ENCODE measurements at regions not wholly inside any gene's neighbourhood (a gene's known extent, or its start where the extent isn't known, plus 50 kb on each side); places are given as distances from the start of the nearest gene placed in this dataset.

DNA sequence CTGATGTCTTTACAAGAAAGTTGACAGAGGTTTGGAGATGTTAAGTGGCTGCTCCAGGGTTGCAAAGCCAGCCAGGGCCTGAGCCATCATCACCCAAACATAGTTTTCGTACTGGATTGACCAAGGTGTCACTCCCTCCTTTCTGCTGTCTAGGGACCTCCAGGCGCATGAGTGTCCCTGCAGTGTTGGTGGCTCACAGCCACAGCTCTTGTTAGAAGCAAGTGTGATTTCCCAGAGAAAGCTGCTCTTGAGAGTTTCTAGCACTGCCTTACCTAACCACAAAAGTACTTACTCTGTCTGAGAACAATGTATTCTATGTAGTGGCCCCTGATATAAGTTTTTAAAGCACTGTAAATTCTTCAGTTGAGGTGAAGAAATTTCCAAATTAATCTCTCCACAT is 144.1 kb downstream of the SOX2 start:
- TF ChIP-seq GABPA (IDR thresholded peaks at IDR 0.05 in 1 of 2, conservative IDR thresholded peaks at IDR 0.05 in 1 of 2) = no peak
- no peak for TF ChIP-seq TAF1 (conservative IDR thresholded peaks at IDR 0.05)
- TF ChIP-seq, protein P1, sequence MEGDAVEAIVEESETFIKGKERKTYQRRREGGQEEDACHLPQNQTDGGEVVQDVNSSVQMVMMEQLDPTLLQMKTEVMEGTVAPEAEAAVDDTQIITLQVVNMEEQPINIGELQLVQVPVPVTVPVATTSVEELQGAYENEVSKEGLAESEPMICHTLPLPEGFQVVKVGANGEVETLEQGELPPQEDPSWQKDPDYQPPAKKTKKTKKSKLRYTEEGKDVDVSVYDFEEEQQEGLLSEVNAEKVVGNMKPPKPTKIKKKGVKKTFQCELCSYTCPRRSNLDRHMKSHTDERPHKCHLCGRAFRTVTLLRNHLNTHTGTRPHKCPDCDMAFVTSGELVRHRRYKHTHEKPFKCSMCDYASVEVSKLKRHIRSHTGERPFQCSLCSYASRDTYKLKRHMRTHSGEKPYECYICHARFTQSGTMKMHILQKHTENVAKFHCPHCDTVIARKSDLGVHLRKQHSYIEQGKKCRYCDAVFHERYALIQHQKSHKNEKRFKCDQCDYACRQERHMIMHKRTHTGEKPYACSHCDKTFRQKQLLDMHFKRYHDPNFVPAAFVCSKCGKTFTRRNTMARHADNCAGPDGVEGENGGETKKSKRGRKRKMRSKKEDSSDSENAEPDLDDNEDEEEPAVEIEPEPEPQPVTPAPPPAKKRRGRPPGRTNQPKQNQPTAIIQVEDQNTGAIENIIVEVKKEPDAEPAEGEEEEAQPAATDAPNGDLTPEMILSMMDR (IDR thresholded peaks at IDR 0.05; ENCODE audit: low read depth, low read length, missing input control) = no peak
- TF ChIP-seq EGR1 (IDR thresholded peaks at IDR 0.05; ENCODE audit: low read depth in 2 of 2) = no peak
- no peak for TF ChIP-seq SP1 (IDR thresholded peaks at IDR 0.05)
- TF ChIP-seq, protein P2, sequence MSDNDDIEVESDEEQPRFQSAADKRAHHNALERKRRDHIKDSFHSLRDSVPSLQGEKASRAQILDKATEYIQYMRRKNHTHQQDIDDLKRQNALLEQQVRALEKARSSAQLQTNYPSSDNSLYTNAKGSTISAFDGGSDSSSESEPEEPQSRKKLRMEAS (IDR thresholded peaks at IDR 0.05) = no peak
- TF ChIP-seq, protein P3, sequence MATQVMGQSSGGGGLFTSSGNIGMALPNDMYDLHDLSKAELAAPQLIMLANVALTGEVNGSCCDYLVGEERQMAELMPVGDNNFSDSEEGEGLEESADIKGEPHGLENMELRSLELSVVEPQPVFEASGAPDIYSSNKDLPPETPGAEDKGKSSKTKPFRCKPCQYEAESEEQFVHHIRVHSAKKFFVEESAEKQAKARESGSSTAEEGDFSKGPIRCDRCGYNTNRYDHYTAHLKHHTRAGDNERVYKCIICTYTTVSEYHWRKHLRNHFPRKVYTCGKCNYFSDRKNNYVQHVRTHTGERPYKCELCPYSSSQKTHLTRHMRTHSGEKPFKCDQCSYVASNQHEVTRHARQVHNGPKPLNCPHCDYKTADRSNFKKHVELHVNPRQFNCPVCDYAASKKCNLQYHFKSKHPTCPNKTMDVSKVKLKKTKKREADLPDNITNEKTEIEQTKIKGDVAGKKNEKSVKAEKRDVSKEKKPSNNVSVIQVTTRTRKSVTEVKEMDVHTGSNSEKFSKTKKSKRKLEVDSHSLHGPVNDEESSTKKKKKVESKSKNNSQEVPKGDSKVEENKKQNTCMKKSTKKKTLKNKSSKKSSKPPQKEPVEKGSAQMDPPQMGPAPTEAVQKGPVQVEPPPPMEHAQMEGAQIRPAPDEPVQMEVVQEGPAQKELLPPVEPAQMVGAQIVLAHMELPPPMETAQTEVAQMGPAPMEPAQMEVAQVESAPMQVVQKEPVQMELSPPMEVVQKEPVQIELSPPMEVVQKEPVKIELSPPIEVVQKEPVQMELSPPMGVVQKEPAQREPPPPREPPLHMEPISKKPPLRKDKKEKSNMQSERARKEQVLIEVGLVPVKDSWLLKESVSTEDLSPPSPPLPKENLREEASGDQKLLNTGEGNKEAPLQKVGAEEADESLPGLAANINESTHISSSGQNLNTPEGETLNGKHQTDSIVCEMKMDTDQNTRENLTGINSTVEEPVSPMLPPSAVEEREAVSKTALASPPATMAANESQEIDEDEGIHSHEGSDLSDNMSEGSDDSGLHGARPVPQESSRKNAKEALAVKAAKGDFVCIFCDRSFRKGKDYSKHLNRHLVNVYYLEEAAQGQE (IDR thresholded peaks at IDR 0.05) = no peak
- no peak for TF ChIP-seq JUND (IDR thresholded peaks at IDR 0.05)
- TF ChIP-seq RAD21 (IDR thresholded peaks at IDR 0.05) = no peak
- TF ChIP-seq, protein P4, sequence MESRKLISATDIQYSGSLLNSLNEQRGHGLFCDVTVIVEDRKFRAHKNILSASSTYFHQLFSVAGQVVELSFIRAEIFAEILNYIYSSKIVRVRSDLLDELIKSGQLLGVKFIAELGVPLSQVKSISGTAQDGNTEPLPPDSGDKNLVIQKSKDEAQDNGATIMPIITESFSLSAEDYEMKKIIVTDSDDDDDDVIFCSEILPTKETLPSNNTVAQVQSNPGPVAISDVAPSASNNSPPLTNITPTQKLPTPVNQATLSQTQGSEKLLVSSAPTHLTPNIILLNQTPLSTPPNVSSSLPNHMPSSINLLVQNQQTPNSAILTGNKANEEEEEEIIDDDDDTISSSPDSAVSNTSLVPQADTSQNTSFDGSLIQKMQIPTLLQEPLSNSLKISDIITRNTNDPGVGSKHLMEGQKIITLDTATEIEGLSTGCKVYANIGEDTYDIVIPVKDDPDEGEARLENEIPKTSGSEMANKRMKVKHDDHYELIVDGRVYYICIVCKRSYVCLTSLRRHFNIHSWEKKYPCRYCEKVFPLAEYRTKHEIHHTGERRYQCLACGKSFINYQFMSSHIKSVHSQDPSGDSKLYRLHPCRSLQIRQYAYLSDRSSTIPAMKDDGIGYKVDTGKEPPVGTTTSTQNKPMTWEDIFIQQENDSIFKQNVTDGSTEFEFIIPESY (IDR thresholded peaks at IDR 0.05) = no peak
